ENCODE measurements at regions not wholly inside any gene's neighbourhood (a gene's known extent, or its start where the extent isn't known, plus 50 kb on each side); places are given as distances from the start of the nearest gene placed in this dataset.
A peak's percentile ranks its signal among the peaks of the same experiment; 100 is the strongest.

DNA sequence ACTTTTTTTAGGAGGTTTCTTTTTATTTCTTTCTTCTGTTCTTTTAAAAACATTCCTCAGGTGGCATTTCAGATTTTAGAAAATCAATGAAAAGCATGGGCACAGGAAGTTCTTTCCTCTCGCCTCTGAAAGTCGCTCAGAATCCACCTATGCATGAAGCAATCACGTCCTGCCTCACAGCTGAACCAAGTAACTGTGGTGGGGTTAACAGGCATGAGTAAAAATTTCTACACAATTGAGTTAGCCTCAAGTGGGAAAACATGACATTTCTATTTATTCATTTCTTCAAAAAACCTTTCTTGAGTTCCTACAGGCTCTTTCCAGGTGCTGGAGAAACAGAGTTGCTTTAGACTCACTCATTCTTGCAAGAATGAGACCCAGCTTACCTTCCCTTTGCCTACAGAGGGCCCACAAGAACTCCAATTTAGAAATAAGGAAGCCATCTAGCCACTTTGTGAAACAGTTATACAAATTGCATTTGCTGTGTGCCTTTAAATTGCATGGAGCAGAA, 508.9 kb upstream of the PKN2 start:
- Mint-ChIP-seq H3K9me3 (no peaks in the 10 kb centered on the region), H3K27me3 (peaks cover 3 to 12% of the 10 kb centered on the region in 2 donors), H3K4me1 (no peaks in the 10 kb centered on the region), H3K27ac (no peak overlapping the region), H3K4me3 (no peak overlapping the region), H3K36me3 (no peaks in the 10 kb centered on the region)
- POLR2A ChIA-PET: no interaction called here
- Histone ChIP-seq H3K36me3 (ENCODE audit: control insufficient read depth in 2 of 2, extremely low read depth in 1 of 2, insufficient read depth in 1 of 2, low read length in 1 of 2) (no peaks in the 10 kb centered on the region), H3K4me3 (ENCODE audit: control insufficient read depth in 1 of 2, extremely low read depth in 1 of 2, low read length in 1 of 2) (no peak overlapping the region), H3K9me3 (no peaks in the 10 kb centered on the region), H3K27ac (ENCODE audit: low read length) (no peak overlapping the region), H3K27me3 (replicated peaks in 1 of 2; ENCODE audit: control insufficient read depth in 2 of 2, extremely low read depth in 1 of 2, insufficient read depth in 2 of 2, low read length in 1 of 2) (peaks cover 0 to 3% of the 10 kb centered on the region in 2 experiments), H3K4me1 (ENCODE audit: control insufficient read depth in 1 of 2, extremely low read depth in 1 of 2, insufficient read depth in 2 of 2, low read length in 2 of 2) (no peaks in the 10 kb centered on the region)
- CTCF ChIA-PET: interaction anchor here in 1 of 2 donors (0.6 kb wide), 1 partner anchor 33 kb away, joined by 6 read pairs; no protein-coding TSS in a partner anchor
- no CpG with 5 or more reads among the region's 3 CpGs for WGBS (ENCODE audit: insufficient coverage)
- DNase-seq (no peak), ATAC-seq (replicated peaks in 1 of 4) (no peak)

DNA sequence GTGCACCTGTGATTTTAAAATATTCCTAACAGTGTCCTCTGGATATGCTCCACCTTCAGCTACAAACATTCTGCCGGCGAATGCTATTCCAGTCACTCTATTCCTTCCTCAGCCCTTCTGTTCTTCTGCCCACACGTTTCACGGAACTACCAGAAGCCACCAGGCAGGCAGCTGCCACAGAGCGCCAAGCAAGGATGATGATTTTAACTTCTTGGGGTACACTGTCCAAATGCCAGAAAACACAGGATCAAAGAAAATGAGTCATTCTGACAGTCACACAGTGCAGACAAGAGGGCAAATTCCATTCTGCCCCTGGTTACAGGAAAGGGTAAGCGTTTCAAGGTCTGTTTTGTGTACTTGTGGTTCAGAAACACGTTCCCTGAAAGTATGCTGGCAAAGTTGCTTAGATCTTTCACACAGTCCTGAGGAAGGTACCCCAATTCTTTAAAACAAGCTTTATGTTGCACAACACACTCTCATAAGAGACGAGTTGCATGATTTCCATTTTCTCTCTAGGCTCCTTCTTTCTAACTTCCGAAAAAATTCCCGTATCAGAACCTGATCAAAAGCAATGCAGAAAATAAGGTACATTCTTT, 508.3 kb upstream of the PKN2 start:
- H3K4me1 ChIP-seq (ENCODE audit: control insufficient read depth in 1 of 2, extremely low read depth in 1 of 2, insufficient read depth in 2 of 2, low read length in 2 of 2): no peaks in the 10 kb centered on the region
- no peaks in the 10 kb centered on the region for H3K9me3 ChIP-seq
- Mint-ChIP-seq H3K36me3 (no peaks in the 10 kb centered on the region), H3K9me3 (no peaks in the 10 kb centered on the region), H3K4me1 (no peaks in the 10 kb centered on the region), H3K27me3 (peaks cover 3 to 12% of the 10 kb centered on the region in 2 donors), H3K4me3 (no peak overlapping the region), H3K27ac (no peak overlapping the region)
- no peak overlapping the region for H3K27ac ChIP-seq (ENCODE audit: low read length)
- no peaks in the 10 kb centered on the region for H3K36me3 ChIP-seq (ENCODE audit: control insufficient read depth in 2 of 2, extremely low read depth in 1 of 2, insufficient read depth in 1 of 2, low read length in 1 of 2)
- no peak for ATAC-seq (replicated peaks in 1 of 4)
- no peak overlapping the region for H3K4me3 ChIP-seq (ENCODE audit: control insufficient read depth in 1 of 2, extremely low read depth in 1 of 2, low read length in 1 of 2)
- POLR2A ChIA-PET: no interaction called here
- DNase-seq: no peak
- 89% methylated on average over 5 of the region's 10 CpGs for WGBS (ENCODE audit: insufficient coverage)
- CTCF ChIA-PET: no interaction called here
- peaks cover 0 to 3% of the 10 kb centered on the region in 2 experiments for H3K27me3 ChIP-seq (replicated peaks in 1 of 2; ENCODE audit: control insufficient read depth in 2 of 2, extremely low read depth in 1 of 2, insufficient read depth in 2 of 2, low read length in 1 of 2)

DNA sequence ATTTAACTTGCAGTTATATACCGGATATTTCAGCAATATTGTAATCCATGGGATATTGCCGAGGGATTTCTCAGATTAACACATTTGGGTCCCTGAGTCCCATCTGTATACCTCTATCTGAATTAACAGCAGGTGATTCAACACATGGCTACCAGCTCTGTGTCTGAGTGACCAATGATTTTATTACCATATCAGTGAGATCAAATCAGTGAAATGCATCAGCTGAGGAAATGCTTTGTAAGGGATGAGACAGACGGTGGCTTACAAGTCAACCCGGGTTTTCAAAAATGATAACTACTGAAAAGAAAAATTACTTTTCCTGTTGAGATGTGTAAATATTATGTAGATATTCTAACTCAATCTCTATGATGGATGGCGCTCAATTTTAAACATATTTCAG, 504.1 kb upstream of the PKN2 start:
- no peaks in the 10 kb centered on the region for H3K4me1 ChIP-seq (ENCODE audit: control insufficient read depth in 1 of 2, extremely low read depth in 1 of 2, insufficient read depth in 2 of 2, low read length in 2 of 2)
- no CpG with 5 or more reads among the region's 5 CpGs for WGBS (ENCODE audit: insufficient coverage)
- POLR2A ChIA-PET: no interaction called here
- CTCF ChIA-PET: interaction anchor here (0.8 to 1.8 kb wide), 4 partner anchors 7 to 388 kb away, joined by 3 to 4 read pairs (median 4); no protein-coding TSS in a partner anchor
- Mint-ChIP-seq H3K27ac (no peak overlapping the region), H3K27me3 (peaks cover 0 to 11% of the 10 kb centered on the region in 2 donors), H3K4me3 (no peak overlapping the region), H3K9me3 (no peaks in the 10 kb centered on the region), H3K36me3 (no peaks in the 10 kb centered on the region), H3K4me1 (no peaks in the 10 kb centered on the region)
- ATAC-seq (replicated peaks in 1 of 4) (no peak), DNase-seq (no peak)
- no peak overlapping the region for H3K27ac ChIP-seq (ENCODE audit: low read length)
- no peaks in the 10 kb centered on the region for H3K27me3 ChIP-seq (replicated peaks in 1 of 2; ENCODE audit: control insufficient read depth in 2 of 2, extremely low read depth in 1 of 2, insufficient read depth in 2 of 2, low read length in 1 of 2)
- no peaks in the 10 kb centered on the region for H3K36me3 ChIP-seq (ENCODE audit: control insufficient read depth in 2 of 2, extremely low read depth in 1 of 2, insufficient read depth in 1 of 2, low read length in 1 of 2)
- no peaks in the 10 kb centered on the region for H3K9me3 ChIP-seq
- no peak overlapping the region for H3K4me3 ChIP-seq (ENCODE audit: control insufficient read depth in 1 of 2, extremely low read depth in 1 of 2, low read length in 1 of 2)

DNA sequence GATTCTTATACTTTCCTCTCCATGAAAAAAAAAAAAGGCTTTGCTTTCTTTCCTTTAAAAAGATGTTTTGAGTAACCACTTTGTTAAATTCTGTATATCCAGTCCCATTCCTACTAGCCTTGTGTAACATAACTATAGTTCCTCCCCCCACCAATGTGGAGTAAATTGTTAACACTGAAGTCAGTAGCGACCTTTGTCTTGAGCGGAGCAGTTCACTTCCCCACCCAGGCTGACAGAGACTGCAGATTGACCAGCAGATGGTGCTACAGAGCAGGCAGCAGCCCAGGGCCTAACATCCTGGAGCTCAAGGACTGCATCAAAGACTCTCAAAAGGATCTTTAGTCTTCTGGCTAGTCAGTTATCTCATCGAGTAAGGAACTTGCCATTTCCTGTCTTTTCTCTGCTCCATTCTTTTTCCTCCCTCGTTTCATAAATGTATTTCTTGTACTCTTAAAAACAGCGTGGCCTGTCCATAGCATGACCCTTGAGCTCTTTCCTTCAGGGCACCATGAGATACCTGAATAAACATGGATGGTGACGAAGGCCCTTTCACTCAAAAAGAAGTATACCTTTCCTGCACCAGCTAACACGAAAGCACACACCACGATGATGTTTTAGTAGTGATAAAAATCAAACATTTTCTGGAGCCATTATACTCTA, 503.5 kb upstream of the PKN2 start:
- Histone ChIP-seq H3K4me1 (ENCODE audit: control insufficient read depth in 1 of 2, extremely low read depth in 1 of 2, insufficient read depth in 2 of 2, low read length in 2 of 2) (no peaks in the 10 kb centered on the region), H3K27me3 (replicated peaks in 1 of 2; ENCODE audit: control insufficient read depth in 2 of 2, extremely low read depth in 1 of 2, insufficient read depth in 2 of 2, low read length in 1 of 2) (no peaks in the 10 kb centered on the region), H3K27ac (ENCODE audit: low read length) (no peak overlapping the region), H3K36me3 (ENCODE audit: control insufficient read depth in 2 of 2, extremely low read depth in 1 of 2, insufficient read depth in 1 of 2, low read length in 1 of 2) (no peaks in the 10 kb centered on the region), H3K4me3 (ENCODE audit: control insufficient read depth in 1 of 2, extremely low read depth in 1 of 2, low read length in 1 of 2) (no peak overlapping the region), H3K9me3 (no peaks in the 10 kb centered on the region)
- no peaks in the 10 kb centered on the region for H3K9me3 Mint-ChIP-seq
- peak in 32 of 35 experiments; percentile 1 to 61 (median 28) for DNase-seq
- peaks cover 0 to 11% of the 10 kb centered on the region in 2 donors for H3K27me3 Mint-ChIP-seq
- POLR2A ChIA-PET: no interaction called here
- CTCF ChIA-PET: interaction anchor here (0.7 to 1.8 kb wide), 7 partner anchors 8 to 414 kb away, joined by 3 to 6 read pairs (median 4); no protein-coding TSS in a partner anchor
- no peak overlapping the region for H3K4me3 Mint-ChIP-seq
- no peak overlapping the region for H3K27ac Mint-ChIP-seq
- no peaks in the 10 kb centered on the region for H3K4me1 Mint-ChIP-seq
- ATAC-seq (replicated peaks in 1 of 4): peak; percentile 63 to 78 (median 70)
- WGBS (ENCODE audit: insufficient coverage): 14% methylated on average over 4 of the region's 8 CpGs
- H3K36me3 Mint-ChIP-seq: no peaks in the 10 kb centered on the region

DNA sequence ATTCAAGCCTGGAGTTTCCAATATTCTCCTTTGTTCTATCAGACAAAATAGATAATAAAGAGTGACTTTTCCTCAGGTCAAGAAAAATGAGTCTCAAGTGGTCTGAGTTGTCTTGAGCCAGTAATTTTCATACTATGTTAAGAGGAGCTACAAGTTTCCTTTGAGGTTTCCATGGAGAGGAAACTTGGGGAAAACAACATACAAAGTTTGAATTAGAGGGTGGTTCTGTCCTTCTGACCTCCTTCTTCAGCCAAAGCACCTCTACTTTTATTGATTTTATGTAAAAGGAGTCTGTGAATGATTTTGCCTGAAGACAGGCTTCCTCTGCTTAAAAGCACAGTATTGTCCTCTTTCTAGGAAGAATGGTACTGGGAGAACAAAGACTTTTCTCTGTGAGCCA, 497.2 kb upstream of the PKN2 start:
- no peak for ATAC-seq (replicated peaks in 1 of 4)

DNA sequence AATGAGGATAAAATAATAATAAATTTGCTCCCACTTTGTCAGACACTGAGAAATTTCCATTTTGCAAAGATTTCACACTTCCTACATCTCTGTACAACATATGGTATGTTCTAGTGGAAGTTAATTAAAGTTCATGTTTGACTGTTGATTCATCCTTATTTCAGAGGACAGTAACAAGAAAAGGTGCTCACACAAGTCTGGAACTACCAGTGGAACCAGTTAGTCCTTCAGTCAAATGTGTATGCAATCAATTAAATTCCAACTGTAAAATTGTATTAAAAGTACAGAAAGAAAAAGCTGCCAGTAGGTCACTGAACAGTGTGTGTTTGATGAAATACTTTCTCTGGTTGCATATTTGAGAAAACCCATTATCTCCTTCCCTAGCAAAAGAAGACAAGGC, 496.0 kb upstream of the PKN2 start:
- ChIA-PET CTCF (interaction anchor here in 1 of 2 donors (1.0 kb wide), 1 partner anchor 10 kb away, joined by 3 read pairs; no protein-coding TSS in a partner anchor), POLR2A (no interaction called here)
- Histone ChIP-seq H3K4me1 (ENCODE audit: control insufficient read depth in 1 of 2, extremely low read depth in 1 of 2, insufficient read depth in 2 of 2, low read length in 2 of 2) (no peaks in the 10 kb centered on the region), H3K9me3 (no peaks in the 10 kb centered on the region), H3K36me3 (ENCODE audit: control insufficient read depth in 2 of 2, extremely low read depth in 1 of 2, insufficient read depth in 1 of 2, low read length in 1 of 2) (no peaks in the 10 kb centered on the region), H3K27ac (ENCODE audit: low read length) (no peak overlapping the region), H3K27me3 (replicated peaks in 1 of 2; ENCODE audit: control insufficient read depth in 2 of 2, extremely low read depth in 1 of 2, insufficient read depth in 2 of 2, low read length in 1 of 2) (no peaks in the 10 kb centered on the region), H3K4me3 (ENCODE audit: control insufficient read depth in 1 of 2, extremely low read depth in 1 of 2, low read length in 1 of 2) (no peak overlapping the region)
- Mint-ChIP-seq H3K4me3 (no peak overlapping the region), H3K9me3 (no peaks in the 10 kb centered on the region), H3K27ac (no peak overlapping the region), H3K27me3 (peaks cover 3 to 19% of the 10 kb centered on the region in 2 donors), H3K36me3 (no peaks in the 10 kb centered on the region), H3K4me1 (peaks cover 0 to 16% (median 0%) of the 10 kb centered on the region in 3 donors)
- DNase-seq: no peak
- ATAC-seq (replicated peaks in 1 of 4): no peak

More for the DNA sequence above, 497.2 kb upstream of the PKN2 start:
- H3K4me1 Mint-ChIP-seq: peaks cover 0 to 13% (median 0%) of the 10 kb centered on the region in 3 donors
- Histone ChIP-seq H3K27me3 (replicated peaks in 1 of 2; ENCODE audit: control insufficient read depth in 2 of 2, extremely low read depth in 1 of 2, insufficient read depth in 2 of 2, low read length in 1 of 2) (no peaks in the 10 kb centered on the region), H3K9me3 (no peaks in the 10 kb centered on the region), H3K27ac (ENCODE audit: low read length) (no peak overlapping the region), H3K4me3 (ENCODE audit: control insufficient read depth in 1 of 2, extremely low read depth in 1 of 2, low read length in 1 of 2) (no peak overlapping the region), H3K4me1 (ENCODE audit: control insufficient read depth in 1 of 2, extremely low read depth in 1 of 2, insufficient read depth in 2 of 2, low read length in 2 of 2) (no peaks in the 10 kb centered on the region), H3K36me3 (ENCODE audit: control insufficient read depth in 2 of 2, extremely low read depth in 1 of 2, insufficient read depth in 1 of 2, low read length in 1 of 2) (no peaks in the 10 kb centered on the region)
- no peaks in the 10 kb centered on the region for H3K36me3 Mint-ChIP-seq
- ChIA-PET CTCF (no interaction called here), POLR2A (no interaction called here)
- DNase-seq: no peak
- H3K27ac Mint-ChIP-seq: no peak overlapping the region
- no peaks in the 10 kb centered on the region for H3K9me3 Mint-ChIP-seq
- H3K4me3 Mint-ChIP-seq: no peak overlapping the region
- peaks cover 3 to 10% of the 10 kb centered on the region in 2 donors for H3K27me3 Mint-ChIP-seq
